Panc1 (cell line): ENCODE measurements at regions not wholly inside any gene's neighbourhood (a gene's known extent, or its start where the extent isn't known, plus 50 kb on each side); places are given as distances from the start of the nearest gene placed in this dataset.

Experiments
- CTCF ChIP-seq: fragments of 450-650 bp; IDR thresholded peaks from 2 replicates; pipeline ENCODE4 v1.5.1; 2017; ENCODE audit warnings: mild to moderate bottlenecking
- TCF7L2 ChIP-seq: IDR thresholded peaks from 2 replicates; pipeline ENCODE4 v1.6.1; 2011; ENCODE audit warnings: mild to moderate bottlenecking, low read depth, low read length, inconsistent platforms

- TF ChIP-seq TCF7L2 (no peak), CTCF (peak; percentile 29)
Observed at GRCh38 chr13:97067017-97067895, 73.0 kb upstream of the OXGR1 start.
